ENCODE measurements at regions not wholly inside any gene's neighbourhood (a gene's known extent, or its start where the extent isn't known, plus 50 kb on each side); places are given as distances from the start of the nearest gene placed in this dataset.
"Not testable (repeated sequence)": the region's sequence is repeated elsewhere in the genome, so short reads cannot be mapped to it uniquely, and the experiment has no call there.

- H3K4me1 Mint-ChIP-seq; POLR2A ChIA-PET; H3K4me3 Mint-ChIP-seq; CTCF ChIA-PET; H3K27me3 Mint-ChIP-seq; H3K36me3 Mint-ChIP-seq (ENCODE audit: low read depth); DNase-seq; H3K9me3 Mint-ChIP-seq; H3K27ac Mint-ChIP-seq: not testable (repeated sequence)
Measured at GRCh38 chr4:189848672-189849071, 92.0 kb upstream of the FRG1 start.

DNA sequence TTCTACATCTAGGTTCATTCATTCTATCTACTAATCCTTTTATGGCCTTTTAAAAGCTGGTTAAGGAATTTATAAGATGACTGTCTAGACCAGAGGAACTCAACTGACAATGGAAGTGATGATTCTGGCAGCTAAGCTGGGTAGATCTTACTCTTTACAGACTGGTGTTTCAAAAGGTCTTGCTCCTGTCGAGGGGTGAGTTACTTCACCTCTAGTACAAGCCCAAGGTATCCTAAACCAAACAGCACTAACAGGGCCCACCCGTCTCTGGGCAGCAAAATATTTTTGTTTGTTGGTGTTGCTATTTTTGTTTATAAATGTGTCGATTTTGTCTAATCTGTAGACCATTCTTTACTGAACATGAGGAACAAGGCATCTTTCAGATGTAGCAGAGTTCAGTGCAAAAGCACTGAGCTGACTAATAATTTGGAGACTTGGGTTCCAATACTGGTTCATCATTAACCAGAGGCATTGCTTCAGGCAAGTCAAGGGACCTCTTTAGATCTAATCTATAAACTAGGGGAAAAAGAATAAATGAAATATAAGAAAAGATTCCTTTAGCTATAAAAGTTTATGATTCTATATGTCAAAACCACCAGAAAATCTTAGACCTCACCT lies 90.3 kb upstream of the FRG1 start:
- Mint-ChIP-seq H3K27ac (no peak overlapping the region), H3K9me3 (peaks cover 5% of the 10 kb centered on the region), H3K4me3 (no peak overlapping the region), H3K27me3 (peaks cover 2% of the 10 kb centered on the region), H3K4me1 (no peaks in the 10 kb centered on the region), H3K36me3 (ENCODE audit: low read depth) (peaks cover 2% of the 10 kb centered on the region)
- DNase-seq: no peak
- CTCF ChIA-PET: no interaction called here
- POLR2A ChIA-PET: no interaction called here

DNA sequence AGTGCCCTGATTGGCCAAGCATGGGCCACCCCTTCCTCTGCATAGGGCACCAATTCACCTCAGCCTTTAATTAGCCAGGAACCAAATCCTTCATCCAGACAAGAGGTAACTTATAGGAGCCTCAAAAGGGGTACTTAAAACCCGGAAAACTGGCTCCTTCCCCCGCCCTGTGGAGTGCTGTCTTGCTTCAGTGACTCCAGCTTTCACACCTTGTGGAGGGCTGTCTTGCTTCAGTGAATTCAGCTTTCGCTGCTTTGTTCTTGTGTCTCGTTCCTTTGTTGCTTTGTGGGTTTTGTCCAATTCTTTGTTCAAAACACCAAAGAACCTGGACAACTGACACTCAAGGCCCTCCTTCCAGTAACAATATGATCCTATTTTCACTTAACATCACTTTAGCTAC lies 82.2 kb upstream of the FRG1 start:
- Mint-ChIP-seq H3K27me3 (no peaks in the 10 kb centered on the region), H3K4me1 (no peaks in the 10 kb centered on the region), H3K9me3 (peaks cover 5% of the 10 kb centered on the region), H3K27ac (no peak overlapping the region), H3K36me3 (ENCODE audit: low read depth) (no peaks in the 10 kb centered on the region), H3K4me3 (no peak overlapping the region)
- ChIA-PET CTCF (no interaction called here), POLR2A (no interaction called here)
- DNase-seq: no peak

DNA sequence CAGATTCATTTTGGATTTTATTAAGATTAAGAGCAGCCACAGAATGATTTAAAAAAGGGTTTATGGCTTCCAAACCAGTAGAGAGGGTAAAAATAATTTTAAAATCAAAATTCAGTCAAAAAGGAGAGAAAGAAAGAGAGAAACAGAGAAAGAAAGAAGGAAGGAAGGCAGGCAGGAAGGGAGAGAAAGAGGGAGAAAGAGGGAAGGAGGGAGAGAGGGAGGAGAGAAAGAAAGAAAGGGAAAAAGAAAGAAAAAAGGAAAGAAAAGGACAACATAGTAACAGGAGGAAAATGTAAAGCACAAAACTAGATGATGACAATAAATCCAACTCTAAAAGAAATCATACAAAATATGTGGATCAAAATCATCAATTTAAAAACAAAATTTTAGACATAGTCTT lies 79.6 kb upstream of the FRG1 start:
- no peak overlapping the region for H3K27ac Mint-ChIP-seq
- no peaks in the 10 kb centered on the region for H3K4me1 Mint-ChIP-seq
- no peak overlapping the region for H3K4me3 Mint-ChIP-seq
- POLR2A ChIA-PET: no interaction called here
- no peak for DNase-seq
- CTCF ChIA-PET: no interaction called here
- H3K36me3 Mint-ChIP-seq (ENCODE audit: low read depth): no peaks in the 10 kb centered on the region
- peaks cover 3% of the 10 kb centered on the region for H3K9me3 Mint-ChIP-seq
- no peaks in the 10 kb centered on the region for H3K27me3 Mint-ChIP-seq

GRCh38 chr4:189869236-189869635 lies 71.4 kb upstream of the FRG1 start:
- POLR2A ChIA-PET: no interaction called here
- H3K4me1 Mint-ChIP-seq: no peaks in the 10 kb centered on the region
- no peak overlapping the region for H3K27ac Mint-ChIP-seq
- CTCF ChIA-PET: no interaction called here
- no peaks in the 10 kb centered on the region for H3K9me3 Mint-ChIP-seq
- H3K27me3 Mint-ChIP-seq: no peaks in the 10 kb centered on the region
- no peak overlapping the region for H3K4me3 Mint-ChIP-seq
- no peak for DNase-seq
- no peaks in the 10 kb centered on the region for H3K36me3 Mint-ChIP-seq (ENCODE audit: low read depth)

DNA sequence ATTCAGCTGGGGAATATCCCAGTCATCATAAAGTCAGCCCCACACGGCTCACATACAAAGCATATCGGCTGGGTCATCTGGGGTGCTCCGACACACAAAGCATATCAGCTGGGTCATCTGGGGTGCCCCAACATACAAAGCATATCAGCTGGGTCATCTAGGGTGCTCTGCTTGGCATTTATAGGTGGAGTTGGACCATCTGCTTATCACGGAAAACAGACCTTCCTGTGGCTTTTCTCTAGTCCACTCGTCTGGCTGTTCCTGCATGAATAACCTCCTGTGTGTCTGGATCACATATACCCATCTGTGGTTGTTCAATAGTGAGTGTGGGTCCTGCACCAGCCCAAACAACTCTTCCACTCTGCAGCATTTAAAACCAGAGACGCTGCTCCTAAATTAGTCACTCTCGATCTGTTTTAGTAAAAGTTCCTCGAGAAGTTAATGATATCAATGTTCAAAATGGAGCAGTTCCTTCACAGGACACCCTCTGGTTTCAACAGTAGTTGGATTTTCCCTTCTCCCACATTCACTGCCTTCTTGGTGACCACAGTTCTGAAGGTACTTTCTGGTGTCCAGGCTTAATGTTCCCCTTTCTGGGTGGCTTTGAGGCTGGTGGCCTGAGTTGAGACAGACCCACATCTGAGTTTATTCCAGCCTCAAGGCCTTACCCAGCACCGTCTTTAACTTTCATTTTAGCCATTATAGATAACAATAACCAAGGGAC lies 70.0 kb upstream of the FRG1 start:
- ChIA-PET CTCF (no interaction called here), POLR2A (no interaction called here)
- no peaks in the 10 kb centered on the region for H3K4me1 Mint-ChIP-seq
- no peak for DNase-seq
- no peak overlapping the region for H3K27ac Mint-ChIP-seq
- H3K27me3 Mint-ChIP-seq: no peaks in the 10 kb centered on the region
- no peaks in the 10 kb centered on the region for H3K36me3 Mint-ChIP-seq (ENCODE audit: low read depth)
- H3K4me3 Mint-ChIP-seq: no peak overlapping the region
- H3K9me3 Mint-ChIP-seq: peaks cover 2% of the 10 kb centered on the region

GRCh38 chr4:189874591-189874990 lies 66.1 kb upstream of the FRG1 start:
- peaks cover 6% of the 10 kb centered on the region for H3K9me3 Mint-ChIP-seq
- DNase-seq: no peak
- H3K27me3 Mint-ChIP-seq: no peaks in the 10 kb centered on the region
- no peak overlapping the region for H3K27ac Mint-ChIP-seq
- H3K36me3 Mint-ChIP-seq (ENCODE audit: low read depth): no peaks in the 10 kb centered on the region
- CTCF ChIA-PET: no interaction called here
- no peak overlapping the region for H3K4me3 Mint-ChIP-seq
- no peaks in the 10 kb centered on the region for H3K4me1 Mint-ChIP-seq
- POLR2A ChIA-PET: no interaction called here

- H3K4me3 Mint-ChIP-seq; H3K27ac Mint-ChIP-seq; H3K27me3 Mint-ChIP-seq; H3K4me1 Mint-ChIP-seq; H3K9me3 Mint-ChIP-seq; DNase-seq; CTCF ChIA-PET; H3K36me3 Mint-ChIP-seq (ENCODE audit: low read depth); POLR2A ChIA-PET: not testable (repeated sequence)
Measured at GRCh38 chr4:189881190-189881589, 59.5 kb upstream of the FRG1 start.

DNA sequence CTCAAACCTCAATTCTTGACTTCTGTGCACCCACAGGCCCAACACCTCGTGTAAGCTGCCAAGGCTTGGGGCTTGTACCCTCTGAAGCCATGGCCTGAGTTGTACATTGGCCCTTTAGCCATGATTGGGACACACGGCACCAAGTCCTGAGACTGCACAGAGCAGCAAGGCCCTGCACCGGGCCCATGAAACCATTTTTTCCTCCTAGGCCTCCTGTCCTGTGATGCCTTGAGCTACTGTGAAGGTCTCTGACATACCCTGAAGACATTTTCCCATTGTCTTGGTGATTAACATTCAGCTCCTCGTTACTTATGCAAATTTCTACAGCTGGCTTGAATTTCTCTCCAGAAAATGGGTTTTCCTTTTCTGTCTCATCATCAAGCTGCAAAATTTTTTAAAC lies 52.3 kb upstream of the FRG1 start:
- H3K4me1 Mint-ChIP-seq; CTCF ChIA-PET; H3K36me3 Mint-ChIP-seq (ENCODE audit: low read depth); POLR2A ChIA-PET; H3K27me3 Mint-ChIP-seq; H3K27ac Mint-ChIP-seq; H3K4me3 Mint-ChIP-seq; DNase-seq: not testable (repeated sequence)
- H3K9me3 Mint-ChIP-seq: peaks cover 19% of the 10 kb centered on the region

All from activated CD4-positive, alpha-beta memory T cell treated with anti-CD3 and anti-CD28 coated beads, Interleukin-2, amount 10 ng/mL, durations not matched to agents 7 days and 5 days (primary cell).